Neutrophil (primary cell): ENCODE measurements at regions not wholly inside any gene's neighbourhood (a gene's known extent, or its start where the extent isn't known, plus 50 kb on each side); places are given as distances from the start of the nearest gene placed in this dataset.

Experiments
- H3K27ac ChIP-seq: fragments of 200-600 bp; sonication (generic); 2 replicates; pipeline ENCODE4 v1.5.1; 2016; ENCODE audit warnings: mild to moderate bottlenecking, moderate library complexity
- H3K27me3 ChIP-seq: fragments of 200-600 bp; sonication (generic); 2 replicates; pipeline ENCODE4 v1.6.0; 2016; ENCODE audit warnings: mild to moderate bottlenecking
- H3K36me3 ChIP-seq: fragments of 200-600 bp; sonication (generic); 2 replicates; pipeline ENCODE4 v1.5.1; 2017
- H3K4me1 ChIP-seq, 2 experiments: fragments of 200-600 bp in 1 of 2; sonication (generic) in 1 of 2; 1 replicate in 1 of 2; 2 replicates in 1 of 2; pipeline versions ENCODE4 v1.5.1 to v1.6.1; 2013 to 2016; ENCODE audit warnings: low read depth in 1 of 2, low read length in 1 of 2, mild to moderate bottlenecking in 1 of 2, moderate library complexity in 1 of 2; ENCODE audit not compliant: control insufficient read depth in 1 of 2, insufficient read depth in 1 of 2
- H3K4me3 ChIP-seq, 2 experiments: fragments of 200-600 bp in 1 of 2; sonication (generic) in 1 of 2; 1 replicate in 1 of 2; 2 replicates in 1 of 2; pipeline ENCODE4 v1.5.1; 2013 to 2016; ENCODE audit warnings: low read depth in 1 of 2, low read length in 1 of 2, mild to moderate bottlenecking in 1 of 2, moderate library complexity in 1 of 2
- H3K9me3 ChIP-seq: fragments of 200-600 bp; sonication (generic); 2 replicates; pipeline ENCODE4 v1.5.1; 2016
- TF ChIP-seq, protein P1 (sequence below): fragments of 200-600 bp; sonication (generic); IDR thresholded peaks from 2 replicates; pipeline ENCODE4 v1.5.1; 2016; ENCODE audit warnings: antibody characterized with exemption

DNA sequence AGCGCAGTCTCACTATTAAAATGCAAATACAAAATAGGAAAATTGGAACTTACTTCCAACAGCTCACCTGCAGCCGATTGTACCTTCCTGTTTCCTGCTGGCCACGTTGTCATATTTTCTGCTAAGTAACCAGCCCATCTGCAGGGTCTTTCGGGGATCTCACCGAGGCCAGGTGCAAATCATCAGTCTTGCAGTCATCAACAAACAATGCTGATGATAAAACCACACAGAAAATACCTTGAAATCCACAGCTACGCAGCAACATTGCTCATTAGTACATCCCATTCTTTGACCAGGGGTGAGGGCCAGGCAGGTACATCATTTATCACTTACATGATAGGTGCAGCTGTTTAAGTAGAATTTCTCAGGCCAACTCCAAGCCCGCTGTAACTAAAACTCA, 406.9 kb downstream of the TMEM121 start:
- H3K9me3 ChIP-seq, result no peaks in the 10 kb centered on the region
- no peak overlapping the region for H3K27ac ChIP-seq
- H3K27me3 ChIP-seq, result peaks cover 84% of the 10 kb centered on the region
- H3K36me3 ChIP-seq, result no peaks in the 10 kb centered on the region
- TF ChIP-seq, protein P1, sequence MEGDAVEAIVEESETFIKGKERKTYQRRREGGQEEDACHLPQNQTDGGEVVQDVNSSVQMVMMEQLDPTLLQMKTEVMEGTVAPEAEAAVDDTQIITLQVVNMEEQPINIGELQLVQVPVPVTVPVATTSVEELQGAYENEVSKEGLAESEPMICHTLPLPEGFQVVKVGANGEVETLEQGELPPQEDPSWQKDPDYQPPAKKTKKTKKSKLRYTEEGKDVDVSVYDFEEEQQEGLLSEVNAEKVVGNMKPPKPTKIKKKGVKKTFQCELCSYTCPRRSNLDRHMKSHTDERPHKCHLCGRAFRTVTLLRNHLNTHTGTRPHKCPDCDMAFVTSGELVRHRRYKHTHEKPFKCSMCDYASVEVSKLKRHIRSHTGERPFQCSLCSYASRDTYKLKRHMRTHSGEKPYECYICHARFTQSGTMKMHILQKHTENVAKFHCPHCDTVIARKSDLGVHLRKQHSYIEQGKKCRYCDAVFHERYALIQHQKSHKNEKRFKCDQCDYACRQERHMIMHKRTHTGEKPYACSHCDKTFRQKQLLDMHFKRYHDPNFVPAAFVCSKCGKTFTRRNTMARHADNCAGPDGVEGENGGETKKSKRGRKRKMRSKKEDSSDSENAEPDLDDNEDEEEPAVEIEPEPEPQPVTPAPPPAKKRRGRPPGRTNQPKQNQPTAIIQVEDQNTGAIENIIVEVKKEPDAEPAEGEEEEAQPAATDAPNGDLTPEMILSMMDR, result no peak
- no peaks in the 10 kb centered on the region for H3K4me1 ChIP-seq
- H3K4me3 ChIP-seq, result no peak overlapping the region

- H3K4me1 ChIP-seq, result no peaks in the 10 kb centered on the region
- TF ChIP-seq, protein P1, result no peak
- H3K27ac ChIP-seq, result no peak overlapping the region
- no peaks in the 10 kb centered on the region for H3K9me3 ChIP-seq
- H3K36me3 ChIP-seq, result no peaks in the 10 kb centered on the region
- peaks cover 63% of the 10 kb centered on the region for H3K27me3 ChIP-seq
- no peak overlapping the region for H3K4me3 ChIP-seq
Measured at GRCh38 chr14:105935384-105935783, 409.0 kb downstream of the TMEM121 start.

- Histone ChIP-seq H3K4me1 (no peaks in the 10 kb centered on the region), H3K27me3 (peaks cover 43% of the 10 kb centered on the region), H3K27ac (no peak overlapping the region), H3K9me3 (no peaks in the 10 kb centered on the region), H3K4me3 (no peak overlapping the region), H3K36me3 (no peaks in the 10 kb centered on the region)
- TF ChIP-seq, protein P1, result no peak
Measured at GRCh38 chr14:105937253-105938054, 411.1 kb downstream of the TMEM121 start.

DNA sequence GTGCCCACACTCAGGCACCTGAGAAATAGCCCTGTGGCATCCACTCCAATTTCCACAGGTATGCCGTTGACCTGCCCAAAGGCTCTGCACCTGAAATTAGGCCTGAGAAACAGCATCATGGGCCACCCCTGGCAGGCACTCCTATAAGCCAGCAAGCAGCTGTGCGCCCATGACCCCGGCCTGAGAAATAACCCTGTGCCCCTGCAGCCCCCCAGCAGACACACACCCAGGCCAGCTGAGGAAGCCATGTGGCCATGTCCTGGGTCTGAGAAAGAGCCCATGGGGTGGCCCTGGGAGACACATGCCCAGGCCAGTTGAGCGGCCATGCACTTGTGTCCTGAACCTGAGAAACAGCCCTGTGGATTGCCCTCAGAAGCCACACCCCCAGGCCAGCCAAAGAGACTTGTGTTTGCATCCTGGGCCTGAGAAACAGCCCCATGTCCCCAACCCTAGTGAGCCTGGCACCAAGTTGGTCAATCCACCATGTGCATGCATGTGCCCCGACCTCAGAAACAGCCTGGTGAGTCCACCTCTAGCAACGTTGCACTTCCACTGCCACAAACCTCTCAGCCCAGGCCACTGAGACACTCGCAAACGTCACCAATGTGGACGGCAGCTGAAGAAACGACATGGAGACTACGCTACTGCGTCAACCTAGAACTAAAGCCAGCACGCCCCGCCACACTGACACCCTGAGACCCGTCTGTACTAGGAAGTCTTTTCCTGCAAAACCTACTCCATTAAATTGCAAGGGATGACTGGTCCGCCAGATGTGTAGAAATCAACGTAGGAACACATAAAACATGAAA, 411.9 kb downstream of the TMEM121 start:
- no peaks in the 10 kb centered on the region for H3K9me3 ChIP-seq
- H3K27me3 ChIP-seq, result peaks cover 35% of the 10 kb centered on the region
- H3K4me3 ChIP-seq, result no peak overlapping the region
- H3K4me1 ChIP-seq, result no peaks in the 10 kb centered on the region
- no peaks in the 10 kb centered on the region for H3K36me3 ChIP-seq
- TF ChIP-seq, protein P1, result no peak
- H3K27ac ChIP-seq, result no peak overlapping the region

GRCh38 chr14:105938959-105939358, 412.6 kb downstream of the TMEM121 start:
- Histone ChIP-seq H3K27me3 (peaks cover 30% of the 10 kb centered on the region), H3K27ac (no peak overlapping the region), H3K36me3 (no peaks in the 10 kb centered on the region), H3K4me1 (no peaks in the 10 kb centered on the region), H3K4me3 (no peak overlapping the region), H3K9me3 (no peaks in the 10 kb centered on the region)
- TF ChIP-seq, protein P1, result no peak
